Activated CD4-positive, alpha-beta T cell treated with anti-CD3 and anti-CD28 coated beads for 24 hours (primary cell): ENCODE measurements at regions not wholly inside any gene's neighbourhood (a gene's known extent, or its start where the extent isn't known, plus 50 kb on each side); places are given as distances from the start of the nearest gene placed in this dataset.
"Not testable (repeated sequence)": the region's sequence is repeated elsewhere in the genome, so short reads cannot be mapped to it uniquely, and the experiment has no call there.

Experiments
- DNase-seq, 2 donors: peaks; one replicate each; pipeline ENCODE4 v3.0.0-alpha.2; 2020; ENCODE audit warnings: low read depth in 2 of 2

- DNase-seq = no peak
Observed at GRCh38 chr9:85332487-85332886, 409.3 kb downstream of the AGTPBP1 start.

DNA sequence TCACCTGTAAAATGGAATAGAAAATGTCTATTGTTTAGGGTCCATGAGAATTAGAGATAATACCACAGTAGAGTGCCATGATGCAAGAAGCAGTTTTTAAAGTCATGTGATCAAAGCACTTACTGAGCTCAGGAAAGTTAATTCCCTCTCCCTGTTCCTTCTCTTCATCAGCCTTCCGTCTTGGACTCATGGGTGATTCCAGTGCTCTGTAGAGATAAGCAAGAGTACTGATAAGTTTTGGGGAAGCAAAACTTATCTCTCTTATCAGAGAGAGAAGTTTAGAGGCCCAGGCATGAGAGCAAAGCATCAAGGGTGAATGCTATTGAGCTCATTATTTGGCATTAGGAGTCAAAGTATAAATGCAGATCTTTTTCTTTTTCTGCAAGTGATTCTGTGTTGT lies 410.1 kb downstream of the AGTPBP1 start:
- DNase-seq = no peak

DNA sequence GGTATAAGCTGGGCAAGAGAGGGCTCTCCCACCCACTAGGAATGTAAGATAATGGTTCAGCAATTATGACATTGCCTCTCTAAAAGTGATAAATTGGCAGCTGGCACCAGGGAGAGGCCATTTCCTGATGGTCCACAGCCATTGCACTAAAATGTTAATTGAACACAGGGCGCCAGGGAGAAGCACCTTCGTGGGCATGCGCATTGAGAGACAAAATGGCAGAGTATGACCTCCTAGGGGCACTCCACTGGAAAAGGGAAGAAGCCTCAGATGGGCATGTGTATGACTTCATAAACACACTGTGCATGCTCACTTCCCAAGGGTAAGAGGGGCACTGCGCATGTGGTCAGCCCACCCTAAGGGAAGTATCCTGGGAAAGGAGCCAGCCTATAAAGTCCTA lies 419.2 kb downstream of the AGTPBP1 start:
- no peak for DNase-seq

- no peak for DNase-seq
Observed at GRCh38 chr9:85321561-85321960, 420.2 kb downstream of the AGTPBP1 start.

GRCh38 chr9:85319936-85320656 lies 421.7 kb downstream of the AGTPBP1 start:
- no peak for DNase-seq

- DNase-seq = not testable (repeated sequence)
Observed at GRCh38 chr9:85315535-85315934, 426.2 kb downstream of the AGTPBP1 start.

DNA sequence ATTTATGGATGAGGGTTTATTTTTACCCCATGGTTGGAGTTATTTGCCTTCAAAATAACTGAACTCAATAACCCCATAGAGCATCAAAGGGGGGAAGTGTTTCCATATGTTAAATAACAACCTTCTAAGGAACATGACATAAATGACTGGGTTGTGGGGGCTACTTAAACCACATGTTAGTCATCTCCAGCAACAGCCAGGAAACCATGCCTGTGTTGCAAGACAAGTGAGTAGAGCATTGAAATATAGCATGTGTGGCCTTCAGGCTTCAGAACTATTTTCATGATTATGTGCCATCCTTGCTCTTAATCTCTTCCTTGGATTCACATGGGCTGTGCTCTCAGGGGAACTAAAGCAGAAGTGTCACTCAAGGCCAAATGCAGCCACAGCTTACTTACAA lies 431.2 kb downstream of the AGTPBP1 start:
- no peak for DNase-seq

DNA sequence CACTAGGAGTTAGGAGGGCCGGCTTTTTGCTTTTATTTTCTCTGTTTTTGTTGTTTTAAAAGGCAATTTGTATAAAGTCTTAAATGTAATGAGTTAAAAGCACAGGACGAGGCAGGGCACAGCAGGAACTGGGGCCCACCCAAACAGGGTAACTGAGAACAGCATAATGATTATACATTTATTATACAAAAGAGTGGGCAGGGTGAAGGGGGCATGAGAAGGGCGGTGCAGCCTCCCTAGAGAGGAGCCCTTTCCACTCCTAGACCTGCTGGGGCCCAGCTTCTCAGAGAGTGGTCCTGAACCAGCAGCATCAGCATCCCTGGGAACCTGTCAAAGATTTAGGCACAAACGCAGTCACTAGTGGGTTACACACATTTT lies 438.0 kb downstream of the AGTPBP1 start:
- no peak for DNase-seq

GRCh38 chr9:85302938-85303756 lies 438.6 kb downstream of the AGTPBP1 start:
- no peak for DNase-seq

DNA sequence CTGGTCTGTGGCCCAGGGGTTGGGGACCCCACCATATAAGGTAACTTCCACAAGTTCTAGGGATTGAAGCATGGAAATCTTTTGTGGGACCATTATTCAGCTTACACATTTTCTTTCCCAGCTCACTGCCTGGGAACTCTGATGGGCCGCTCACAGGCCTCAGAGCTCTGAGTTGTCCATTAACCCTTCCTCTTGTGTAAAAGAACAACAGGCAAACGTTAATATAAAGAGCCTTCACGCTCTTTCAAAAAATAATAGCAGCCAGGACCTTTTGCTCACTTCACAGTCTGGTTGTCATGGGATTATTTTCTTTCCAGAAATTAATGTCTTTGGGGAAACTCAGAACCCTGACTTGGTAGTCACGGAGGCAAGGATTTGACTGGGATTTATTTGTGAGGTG lies 443.3 kb downstream of the AGTPBP1 start:
- DNase-seq = no peak

GRCh38 chr9:85295244-85295643 lies 446.5 kb downstream of the AGTPBP1 start:
- not testable (repeated sequence) for DNase-seq

DNA sequence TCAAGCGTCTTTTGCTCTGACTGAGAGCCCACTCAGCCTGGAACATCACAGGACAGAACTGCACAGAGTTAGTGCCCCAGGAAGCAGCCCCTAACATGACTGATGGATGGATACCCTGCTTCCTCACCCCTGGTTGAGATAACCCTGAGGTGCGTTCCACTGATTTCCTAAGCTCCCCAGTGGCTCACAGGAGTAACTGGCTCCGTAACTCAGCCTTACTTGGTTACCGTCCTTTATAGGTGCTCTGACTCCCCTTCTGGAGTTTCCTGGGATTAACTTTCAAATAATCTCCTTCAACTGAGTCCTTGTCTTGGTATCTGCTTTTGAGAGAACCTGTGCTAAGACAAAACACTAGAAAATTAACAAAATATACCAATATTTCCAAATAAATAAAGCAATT lies 449.5 kb downstream of the AGTPBP1 start:
- no peak for DNase-seq

GRCh38 chr9:85291266-85291665 lies 450.5 kb downstream of the AGTPBP1 start:
- no peak for DNase-seq

GRCh38 chr9:85290019-85290418 lies 451.7 kb downstream of the AGTPBP1 start:
- no peak for DNase-seq

DNA sequence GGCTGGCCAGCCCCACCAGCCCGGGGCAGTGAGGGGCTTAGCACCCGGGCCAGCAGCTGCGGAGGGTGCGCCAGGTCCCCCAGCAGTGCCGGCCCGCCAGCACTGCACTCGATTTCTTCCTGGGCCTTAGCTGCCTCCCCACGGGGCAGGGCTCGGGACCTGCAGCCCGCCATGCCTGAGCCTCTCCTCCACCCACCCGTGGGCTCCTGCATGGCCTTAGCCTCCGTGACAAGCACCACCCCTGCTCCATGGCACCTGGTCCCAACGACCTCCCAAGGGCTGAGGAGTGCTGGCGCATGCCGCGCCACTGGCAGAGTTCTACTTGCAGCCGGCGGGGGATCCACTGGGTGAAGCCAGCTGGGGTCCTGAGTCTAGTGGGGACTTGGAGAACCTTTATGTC lies 452.6 kb downstream of the AGTPBP1 start:
- DNase-seq = no peak

DNA sequence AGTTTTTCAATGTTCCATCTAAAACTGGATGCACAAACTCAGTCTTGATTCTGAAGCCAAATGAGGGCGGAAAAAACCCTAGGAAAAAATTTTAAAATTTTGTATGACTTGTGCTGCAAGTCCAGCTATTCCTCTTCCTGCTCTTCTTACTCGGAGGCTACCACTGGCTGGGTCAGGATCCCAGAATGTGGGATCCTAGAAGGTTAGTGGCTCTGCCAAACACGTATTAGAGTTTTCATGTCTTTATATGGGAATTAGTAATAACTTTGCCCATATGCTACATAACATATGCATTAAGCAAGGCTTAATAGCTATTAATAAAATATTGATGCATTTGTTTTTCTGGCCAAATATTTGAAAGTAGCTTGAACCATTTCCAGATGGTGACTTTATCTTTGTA lies 458.3 kb downstream of the AGTPBP1 start:
- DNase-seq = no peak

DNA sequence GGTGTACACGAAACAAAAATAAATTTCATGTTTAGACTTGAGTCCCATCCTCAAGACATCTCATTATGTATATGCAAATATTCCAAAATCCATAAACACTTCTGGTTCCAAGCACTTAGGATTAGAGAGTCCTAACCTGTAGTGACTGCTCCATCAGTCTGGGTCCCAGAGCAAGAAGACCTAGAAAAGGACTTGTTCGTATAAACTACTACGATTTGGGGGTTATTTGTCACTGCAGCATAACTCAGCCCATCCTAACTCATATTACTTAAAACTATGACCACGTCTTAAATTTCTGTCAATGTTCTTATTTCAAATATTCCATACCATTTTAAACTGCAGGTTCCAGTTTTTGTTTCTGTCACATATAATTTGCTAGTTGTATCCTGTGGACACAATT lies 463.0 kb downstream of the AGTPBP1 start:
- no peak for DNase-seq

GRCh38 chr9:85276741-85277140 lies 465.0 kb downstream of the AGTPBP1 start:
- DNase-seq = no peak

GRCh38 chr9:85269811-85270210 lies 471.9 kb downstream of the AGTPBP1 start:
- no peak for DNase-seq

DNA sequence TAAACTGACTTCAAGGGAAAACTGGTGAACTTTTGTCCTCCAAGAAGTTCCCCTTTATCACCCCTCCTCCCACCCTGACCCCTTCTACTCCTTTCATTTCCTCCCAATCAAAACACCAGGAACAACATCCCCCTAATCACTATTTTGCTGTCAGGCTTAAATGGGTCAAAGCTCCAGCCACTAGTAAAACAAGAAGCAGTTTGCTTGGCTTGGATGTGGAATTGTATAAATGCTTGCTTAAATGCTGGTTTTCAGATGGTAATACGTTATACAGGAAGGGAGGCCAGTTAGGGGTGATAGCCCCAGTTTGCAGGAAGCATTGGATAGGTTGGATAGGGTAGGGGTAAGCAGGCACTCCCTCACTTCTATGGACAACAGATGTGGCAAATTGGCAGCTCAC lies 473.6 kb downstream of the AGTPBP1 start:
- DNase-seq = no peak

- DNase-seq = no peak
Observed at GRCh38 chr9:85264695-85265094, 477.1 kb downstream of the AGTPBP1 start.

- no peak for DNase-seq
Observed at GRCh38 chr9:85263288-85263687, 478.5 kb downstream of the AGTPBP1 start.

GRCh38 chr9:85262333-85262732 lies 479.4 kb downstream of the AGTPBP1 start:
- DNase-seq = no peak
